ENCODE measurements at regions not wholly inside any gene's neighbourhood (a gene's known extent, or its start where the extent isn't known, plus 50 kb on each side); places are given as distances from the start of the nearest gene placed in this dataset.

- TF ChIP-seq CTCF (conservative IDR thresholded peaks at IDR 0.05; ENCODE audit: low read depth, low read length) (no peak), EZH2 (IDR thresholded peaks at IDR 0.05; ENCODE audit: borderline replicate concordance, low read depth, low read length, poor library complexity, severe bottlenecking) (no peak)
These were observed 138.5 kb upstream of the DLX2 start for GRCh38 chr2:172241222-172241621.
